CD4-positive, alpha-beta T cell (primary cell): ENCODE measurements at regions not wholly inside any gene's neighbourhood (a gene's known extent, or its start where the extent isn't known, plus 50 kb on each side); places are given as distances from the start of the nearest gene placed in this dataset.

ENCODE experiments used
- ATAC-seq: fragments of 200-7000 bp; cut with Tn5 transposase; one replicate; pipeline ENCODE4 v1.10.0; 2022; ENCODE audit warnings: mild to moderate bottlenecking; ENCODE audit not compliant: poor library complexity
- CTCF ChIA-PET: fragments of 350-600 bp; sonication (Branson Sonifier 250); formaldehyde crosslinking; loops from one replicate; lab custom pipeline; 2021; ENCODE audit warnings: antibody characterized with exemption, inconsistent platforms; lab: Charles Lee
- POLR2A ChIA-PET: fragments of 350-600 bp; sonication (Branson Sonifier 250); formaldehyde crosslinking; loops from one replicate; lab custom pipeline; 2021; ENCODE audit warnings: antibody characterized with exemption, inconsistent platforms; lab: Charles Lee
- DNase-seq, 14 experiments: peaks; one replicate each; pipeline ENCODE4 v3.0.0-alpha.2; 2013 to 2020; ENCODE audit warnings: mixed read lengths in 2 of 14
- H3K27ac ChIP-seq, 2 donors: one replicate each; pipeline versions ENCODE4 v1.5.1 to v1.7.0; 2013; ENCODE audit warnings: low read length in 2 of 2, low read depth in 1 of 2, mild to moderate bottlenecking in 1 of 2
- H3K27me3 ChIP-seq, 2 experiments: 1 replicate in 1 of 2; 2 replicates in 1 of 2; pipeline versions ENCODE4 v1.6.1 to v1.7.0; 2013; ENCODE audit warnings: low read length in 2 of 2, control low read depth in 1 of 2, mild to moderate bottlenecking in 1 of 2, moderate library complexity in 1 of 2; ENCODE audit not compliant: insufficient read depth in 2 of 2, control insufficient read depth in 1 of 2
- H3K36me3 ChIP-seq: one replicate; pipeline ENCODE4 v1.6.1; 2013; ENCODE audit warnings: low read length, control low read depth; ENCODE audit not compliant: insufficient read depth
- H3K4me1 ChIP-seq: one replicate; pipeline ENCODE4 v1.6.1; 2013; ENCODE audit warnings: low read length, control low read depth; ENCODE audit not compliant: insufficient read depth
- H3K4me3 ChIP-seq: one replicate; pipeline ENCODE4 v1.5.1; 2013; ENCODE audit warnings: mild to moderate bottlenecking, low read length, moderate library complexity
- H3K9me3 ChIP-seq, 2 experiments: 1 replicate in 1 of 2; 2 replicates in 1 of 2; pipeline versions ENCODE4 v1.6.1 to v1.7.0; 2013; ENCODE audit warnings: low read length in 2 of 2, mild to moderate bottlenecking in 2 of 2, control low read depth in 1 of 2, moderate library complexity in 1 of 2; ENCODE audit not compliant: control insufficient read depth in 1 of 2, insufficient read depth in 1 of 2
- H3K27ac Mint-ChIP-seq: one replicate; pipeline ENCODE4 v1.8.0; 2020; ENCODE audit warnings: mixed read lengths
- H3K27me3 Mint-ChIP-seq: one replicate; pipeline ENCODE4 v1.8.0; 2021; ENCODE audit warnings: mixed read lengths
- H3K36me3 Mint-ChIP-seq: one replicate; pipeline ENCODE4 v1.8.0; 2021; ENCODE audit warnings: low read depth, mixed read lengths
- H3K4me1 Mint-ChIP-seq: one replicate; pipeline ENCODE4 v1.8.0; 2021; ENCODE audit warnings: low read depth, mixed read lengths
- H3K4me3 Mint-ChIP-seq: one replicate; pipeline ENCODE4 v1.8.0; 2020; ENCODE audit warnings: mild to moderate bottlenecking, mixed read lengths
- H3K9me3 Mint-ChIP-seq: one replicate; pipeline ENCODE4 v1.8.0; 2020; ENCODE audit warnings: mixed read lengths
- intact Hi-C, 2 experiments: fragments of 100-400 bp; cut with DNase I in 1 of 2; cut with micrococcal nuclease in 1 of 2; formaldehyde crosslinking; loops; one replicate each; pipeline versions ENCODE4 v1.15.1 to v1.9.0; 2023 to 2025; cut with DNase I, micrococcal nuclease
- TF ChIP-seq, protein P1 (sequence below): fragments of 200-600 bp; IDR thresholded peaks from one replicate; pipeline ENCODE4 v1.8.0; 2022; ENCODE audit warnings: antibody characterized with exemption, mild to moderate bottlenecking

DNA sequence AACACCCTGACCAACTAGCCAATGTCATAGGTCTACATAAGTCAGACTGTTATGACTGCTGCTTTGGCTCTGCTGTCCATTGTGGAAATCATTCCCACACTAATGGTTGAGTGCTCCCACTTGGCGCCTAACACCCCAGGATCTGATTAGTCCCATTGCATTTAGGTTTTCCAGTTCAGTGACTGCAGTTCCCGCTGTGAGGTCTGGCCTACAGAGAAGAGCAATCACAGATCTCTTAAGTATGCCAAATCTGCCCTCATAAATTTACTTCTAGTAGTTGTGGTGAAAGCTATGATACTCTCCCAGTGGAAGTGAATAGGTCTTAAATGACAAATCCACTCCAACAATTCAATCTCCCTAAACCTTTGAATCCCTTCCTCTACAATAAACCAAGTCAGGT, 77.3 kb upstream of the IL2 start:
- Mint-ChIP-seq H3K4me1 (peaks cover 14% of the 10 kb centered on the region), H3K9me3 (peaks cover 11% of the 10 kb centered on the region), H3K27me3 (no peaks in the 10 kb centered on the region), H3K36me3 (no peaks in the 10 kb centered on the region), H3K4me3 (no peak overlapping the region), H3K27ac (no peak overlapping the region)
- ChIA-PET POLR2A (no interaction called here), CTCF (no interaction called here)
- H3K27me3 ChIP-seq: no peaks in the 10 kb centered on the region
- ATAC-seq (no peak), DNase-seq (no peak)
- no peaks in the 10 kb centered on the region for H3K9me3 ChIP-seq
- intact Hi-C loops: no loop called here
- peaks cover 21% of the 10 kb centered on the region for H3K4me1 ChIP-seq
- no peaks in the 10 kb centered on the region for H3K36me3 ChIP-seq
- H3K4me3 ChIP-seq: no peak overlapping the region
- H3K27ac ChIP-seq: no peak overlapping the region
- TF ChIP-seq, protein P1, sequence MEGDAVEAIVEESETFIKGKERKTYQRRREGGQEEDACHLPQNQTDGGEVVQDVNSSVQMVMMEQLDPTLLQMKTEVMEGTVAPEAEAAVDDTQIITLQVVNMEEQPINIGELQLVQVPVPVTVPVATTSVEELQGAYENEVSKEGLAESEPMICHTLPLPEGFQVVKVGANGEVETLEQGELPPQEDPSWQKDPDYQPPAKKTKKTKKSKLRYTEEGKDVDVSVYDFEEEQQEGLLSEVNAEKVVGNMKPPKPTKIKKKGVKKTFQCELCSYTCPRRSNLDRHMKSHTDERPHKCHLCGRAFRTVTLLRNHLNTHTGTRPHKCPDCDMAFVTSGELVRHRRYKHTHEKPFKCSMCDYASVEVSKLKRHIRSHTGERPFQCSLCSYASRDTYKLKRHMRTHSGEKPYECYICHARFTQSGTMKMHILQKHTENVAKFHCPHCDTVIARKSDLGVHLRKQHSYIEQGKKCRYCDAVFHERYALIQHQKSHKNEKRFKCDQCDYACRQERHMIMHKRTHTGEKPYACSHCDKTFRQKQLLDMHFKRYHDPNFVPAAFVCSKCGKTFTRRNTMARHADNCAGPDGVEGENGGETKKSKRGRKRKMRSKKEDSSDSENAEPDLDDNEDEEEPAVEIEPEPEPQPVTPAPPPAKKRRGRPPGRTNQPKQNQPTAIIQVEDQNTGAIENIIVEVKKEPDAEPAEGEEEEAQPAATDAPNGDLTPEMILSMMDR: no peak

DNA sequence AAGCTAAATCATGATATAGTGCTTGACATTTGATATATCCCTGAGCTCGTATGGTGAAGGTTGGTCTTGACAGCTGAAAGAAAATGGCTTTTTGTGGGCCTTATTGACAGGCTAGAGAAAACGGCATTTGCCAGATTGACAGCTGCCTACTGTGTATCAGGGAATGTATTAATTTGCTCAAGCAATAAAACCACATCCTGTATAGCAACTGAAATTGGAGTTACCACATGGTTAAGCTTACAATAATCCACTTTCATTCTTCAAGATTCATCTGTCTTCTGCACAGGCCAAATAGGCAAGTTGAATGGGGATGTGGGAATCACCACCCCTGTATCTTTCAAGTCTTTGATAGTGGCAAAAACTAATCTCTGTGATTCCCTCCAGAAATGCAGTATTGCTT, 76.2 kb upstream of the IL2 start:
- Mint-ChIP-seq H3K4me3 (no peak overlapping the region), H3K9me3 (peaks cover 11% of the 10 kb centered on the region), H3K4me1 (peaks cover 14% of the 10 kb centered on the region), H3K27ac (no peak overlapping the region), H3K27me3 (no peaks in the 10 kb centered on the region), H3K36me3 (no peaks in the 10 kb centered on the region)
- ChIA-PET POLR2A (interaction anchor here (1.0 kb wide), 2 partner anchors 9 to 77 kb away, joined by 3 read pairs; no protein-coding TSS in a partner anchor), CTCF (no interaction called here)
- no peak overlapping the region for H3K4me3 ChIP-seq
- intact Hi-C loops: no loop called here
- no peaks in the 10 kb centered on the region for H3K9me3 ChIP-seq
- TF ChIP-seq, protein P1: no peak
- no peaks in the 10 kb centered on the region for H3K36me3 ChIP-seq
- peaks cover 21% of the 10 kb centered on the region for H3K4me1 ChIP-seq
- no peak overlapping the region for H3K27ac ChIP-seq
- ATAC-seq: no peak
- H3K27me3 ChIP-seq: no peaks in the 10 kb centered on the region
- peak in 1 of 14 experiments; percentile 56 for DNase-seq

DNA sequence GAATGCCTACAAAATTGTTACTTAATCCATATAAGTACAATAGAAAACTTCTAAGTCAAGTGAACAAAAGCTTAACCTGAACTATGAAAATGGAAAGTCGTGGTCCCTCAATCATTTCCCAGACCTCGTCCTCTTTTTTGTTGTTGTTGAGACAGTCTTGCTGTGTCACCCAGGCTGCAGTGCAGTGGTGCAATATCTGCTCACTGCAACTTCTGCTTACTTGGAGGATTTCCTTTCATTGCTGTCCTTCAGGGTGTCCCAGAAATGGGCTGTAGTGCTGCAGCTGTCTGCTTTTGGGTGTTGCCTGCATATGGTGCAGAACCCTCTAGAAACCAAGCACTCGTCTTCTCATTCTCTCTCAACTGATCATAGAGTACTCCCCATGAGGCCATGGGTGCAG, 75.0 kb upstream of the IL2 start:
- POLR2A ChIA-PET: no interaction called here
- no peak overlapping the region for H3K27ac Mint-ChIP-seq
- H3K4me1 Mint-ChIP-seq: peaks cover 14% of the 10 kb centered on the region

More for the DNA sequence above, 75.0 kb upstream of the IL2 start:
- no peak for DNase-seq
- Histone ChIP-seq H3K36me3 (no peaks in the 10 kb centered on the region), H3K27ac (no peak overlapping the region), H3K4me1 (peaks cover 21% of the 10 kb centered on the region), H3K27me3 (no peaks in the 10 kb centered on the region), H3K9me3 (no peaks in the 10 kb centered on the region), H3K4me3 (no peak overlapping the region)
- Mint-ChIP-seq H3K9me3 (peaks cover 11% of the 10 kb centered on the region), H3K4me3 (no peak overlapping the region), H3K27me3 (no peaks in the 10 kb centered on the region), H3K36me3 (no peaks in the 10 kb centered on the region)
- intact Hi-C loops: no loop called here
- TF ChIP-seq, protein P1: no peak
- no peak for ATAC-seq
- CTCF ChIA-PET: no interaction called here
